ENCODE measurements at regions not wholly inside any gene's neighbourhood (a gene's known extent, or its start where the extent isn't known, plus 50 kb on each side); places are given as distances from the start of the nearest gene placed in this dataset.

DNA sequence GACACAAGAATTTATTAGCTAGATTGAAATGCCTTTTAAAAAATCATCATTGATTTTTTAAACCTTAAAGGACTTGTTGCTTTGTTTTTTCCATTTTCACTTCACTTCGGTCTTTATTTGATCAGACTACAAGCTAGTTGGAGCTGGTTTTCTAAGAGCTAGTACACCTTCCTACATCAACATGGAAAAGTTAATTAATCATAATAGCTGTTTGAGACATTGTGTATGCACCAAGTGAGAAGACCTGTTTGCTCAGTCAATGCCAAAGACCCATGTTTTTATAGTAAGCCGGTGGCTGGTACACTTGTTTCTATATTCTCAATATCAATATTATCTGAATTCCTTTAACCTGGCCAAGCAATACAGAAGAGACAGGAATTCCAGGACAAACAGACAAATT lies 310.2 kb upstream of the SGK1 start:
- Histone ChIP-seq H3K36me3 (ENCODE audit: control insufficient read depth in 2 of 2, extremely low read depth in 1 of 2, insufficient read depth in 2 of 2, low read length in 2 of 2) (no peaks in the 10 kb centered on the region), H3K79me2 (ENCODE audit: control insufficient read depth, insufficient read depth, low read length) (no peaks in the 10 kb centered on the region), H3K27ac (ENCODE audit: insufficient read depth, low read depth, low read length) (no peak overlapping the region), H3K9me3 (replicated peaks; ENCODE audit: control insufficient read depth, insufficient read depth, low read length) (no peaks in the 10 kb centered on the region), H2AFZ (ENCODE audit: low read depth, low read length) (no peak overlapping the region), H3K27me3 (ENCODE audit: control insufficient read depth in 2 of 2, insufficient read depth in 2 of 2, low read length in 2 of 2) (no peaks in the 10 kb centered on the region), H3K9ac (replicated peaks; ENCODE audit: extremely low read depth, insufficient read depth, low read length) (no peak overlapping the region), H3K9me1 (replicated peaks; ENCODE audit: control insufficient read depth, extremely low read depth, insufficient read depth, low read length) (no peaks in the 10 kb centered on the region), H3K4me2 (ENCODE audit: insufficient read depth, low read length) (no peak overlapping the region), H4K20me1 (replicated peaks; ENCODE audit: control insufficient read depth, extremely low read depth, insufficient read depth, low read length) (no peaks in the 10 kb centered on the region), H3K4me1 (ENCODE audit: control insufficient read depth, extremely low read depth, insufficient read depth, low read length) (no peaks in the 10 kb centered on the region), H3K4me3 (replicated peaks in 1 of 3; ENCODE audit: insufficient read depth in 1 of 3, low read depth in 1 of 3, low read length in 3 of 3) (no peak overlapping the region)
- TF ChIP-seq EZH2 (IDR thresholded peaks at IDR 0.05; ENCODE audit: borderline replicate concordance, low read depth, low read length, severe bottlenecking): no peak
- TF ChIP-seq POLR2AphosphoS5 (IDR thresholded peaks at IDR 0.05; ENCODE audit: insufficient read depth, low read depth, low read length): no peak
- no peak for TF ChIP-seq POLR2A (IDR thresholded peaks at IDR 0.05; ENCODE audit: low read depth, low read length)
- no peak for TF ChIP-seq GATA2 (IDR thresholded peaks at IDR 0.05; ENCODE audit: insufficient read depth, insufficient read length, low read depth, low read length)
- TF ChIP-seq MYC (IDR thresholded peaks at IDR 0.05; ENCODE audit: low read depth, low read length): no peak
- TF ChIP-seq, protein P1, sequence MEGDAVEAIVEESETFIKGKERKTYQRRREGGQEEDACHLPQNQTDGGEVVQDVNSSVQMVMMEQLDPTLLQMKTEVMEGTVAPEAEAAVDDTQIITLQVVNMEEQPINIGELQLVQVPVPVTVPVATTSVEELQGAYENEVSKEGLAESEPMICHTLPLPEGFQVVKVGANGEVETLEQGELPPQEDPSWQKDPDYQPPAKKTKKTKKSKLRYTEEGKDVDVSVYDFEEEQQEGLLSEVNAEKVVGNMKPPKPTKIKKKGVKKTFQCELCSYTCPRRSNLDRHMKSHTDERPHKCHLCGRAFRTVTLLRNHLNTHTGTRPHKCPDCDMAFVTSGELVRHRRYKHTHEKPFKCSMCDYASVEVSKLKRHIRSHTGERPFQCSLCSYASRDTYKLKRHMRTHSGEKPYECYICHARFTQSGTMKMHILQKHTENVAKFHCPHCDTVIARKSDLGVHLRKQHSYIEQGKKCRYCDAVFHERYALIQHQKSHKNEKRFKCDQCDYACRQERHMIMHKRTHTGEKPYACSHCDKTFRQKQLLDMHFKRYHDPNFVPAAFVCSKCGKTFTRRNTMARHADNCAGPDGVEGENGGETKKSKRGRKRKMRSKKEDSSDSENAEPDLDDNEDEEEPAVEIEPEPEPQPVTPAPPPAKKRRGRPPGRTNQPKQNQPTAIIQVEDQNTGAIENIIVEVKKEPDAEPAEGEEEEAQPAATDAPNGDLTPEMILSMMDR (IDR thresholded peaks at IDR 0.05; ENCODE audit: extremely low read depth in 1 of 2, insufficient read depth in 1 of 2, low read depth in 1 of 2, low read length in 2 of 2): no peak
- TF ChIP-seq FOS (IDR thresholded peaks at IDR 0.05; ENCODE audit: borderline replicate concordance, insufficient read depth, low read length): no peak
- CTCF ChIA-PET: interaction anchor here (0.7 to 1.8 kb wide), 5 partner anchors 13 to 450 kb away, joined by 3 to 15 read pairs (median 4); no protein-coding TSS in a partner anchor
- POLR2A ChIA-PET: no interaction called here
- intact Hi-C loops (cut with micrococcal nuclease) (no loop called here), dilution Hi-C loops (cut with MboI; ENCODE audit: extremely low pct_ligation_motif_present, low sequenced_read_pairs) (no loop called here)
- FAIRE-seq (no peak), DNase-seq (ENCODE audit: low read depth, low spot score) (no peak)
- BruUV-seq (replicated peaks): no TSS peak

All from endothelial cell of umbilical vein (primary cell).